GM12874 (cell line): ENCODE measurements at regions not wholly inside any gene's neighbourhood (a gene's known extent, or its start where the extent isn't known, plus 50 kb on each side); places are given as distances from the start of the nearest gene placed in this dataset.

Source experiments
- TF ChIP-seq, protein P1 (sequence below): IDR thresholded peaks from 2 replicates; pipeline ENCODE4 v1.5.1; 2011; ENCODE audit warnings: low read depth, mild to moderate bottlenecking, control low read depth, low read length, moderate library complexity; ENCODE audit not compliant: insufficient read depth

DNA sequence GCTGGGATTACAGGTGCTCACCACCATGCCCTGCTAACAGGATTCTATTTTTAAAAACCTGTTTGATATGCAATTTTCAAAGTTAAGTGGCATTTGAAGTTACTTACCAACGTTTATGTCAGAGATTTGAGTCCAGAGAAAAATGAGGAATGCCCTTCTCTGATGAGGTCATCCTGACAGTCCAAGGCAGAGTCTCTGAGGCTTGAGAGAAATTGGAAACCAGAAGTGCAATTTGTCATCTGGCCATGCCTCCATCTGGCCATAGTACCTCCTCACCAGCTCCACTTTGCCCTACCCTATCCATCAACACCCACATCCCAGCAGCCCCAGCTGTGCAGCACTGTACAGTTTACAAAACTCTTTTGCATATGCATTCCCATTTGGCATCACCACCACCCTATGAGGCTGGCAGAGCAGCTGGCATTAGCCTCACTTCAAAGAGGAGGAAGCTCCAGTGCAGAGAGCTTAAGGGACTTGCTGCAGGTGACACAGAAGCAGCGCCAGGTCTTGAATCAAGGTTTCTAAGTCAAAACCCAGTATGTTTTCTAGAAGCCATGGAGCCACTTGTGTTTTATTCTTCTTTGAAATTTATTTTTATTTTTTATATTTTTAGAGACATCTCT is 54.5 kb upstream of the PDZD8 start:
- TF ChIP-seq, protein P1, sequence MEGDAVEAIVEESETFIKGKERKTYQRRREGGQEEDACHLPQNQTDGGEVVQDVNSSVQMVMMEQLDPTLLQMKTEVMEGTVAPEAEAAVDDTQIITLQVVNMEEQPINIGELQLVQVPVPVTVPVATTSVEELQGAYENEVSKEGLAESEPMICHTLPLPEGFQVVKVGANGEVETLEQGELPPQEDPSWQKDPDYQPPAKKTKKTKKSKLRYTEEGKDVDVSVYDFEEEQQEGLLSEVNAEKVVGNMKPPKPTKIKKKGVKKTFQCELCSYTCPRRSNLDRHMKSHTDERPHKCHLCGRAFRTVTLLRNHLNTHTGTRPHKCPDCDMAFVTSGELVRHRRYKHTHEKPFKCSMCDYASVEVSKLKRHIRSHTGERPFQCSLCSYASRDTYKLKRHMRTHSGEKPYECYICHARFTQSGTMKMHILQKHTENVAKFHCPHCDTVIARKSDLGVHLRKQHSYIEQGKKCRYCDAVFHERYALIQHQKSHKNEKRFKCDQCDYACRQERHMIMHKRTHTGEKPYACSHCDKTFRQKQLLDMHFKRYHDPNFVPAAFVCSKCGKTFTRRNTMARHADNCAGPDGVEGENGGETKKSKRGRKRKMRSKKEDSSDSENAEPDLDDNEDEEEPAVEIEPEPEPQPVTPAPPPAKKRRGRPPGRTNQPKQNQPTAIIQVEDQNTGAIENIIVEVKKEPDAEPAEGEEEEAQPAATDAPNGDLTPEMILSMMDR: no peak

GRCh38 chr10:117427356-117427755 is 52.1 kb upstream of the PDZD8 start:
- TF ChIP-seq, protein P1: no peak

GRCh38 chr10:117425974-117426566 is 50.8 kb upstream of the PDZD8 start:
- TF ChIP-seq, protein P1: no peak

DNA sequence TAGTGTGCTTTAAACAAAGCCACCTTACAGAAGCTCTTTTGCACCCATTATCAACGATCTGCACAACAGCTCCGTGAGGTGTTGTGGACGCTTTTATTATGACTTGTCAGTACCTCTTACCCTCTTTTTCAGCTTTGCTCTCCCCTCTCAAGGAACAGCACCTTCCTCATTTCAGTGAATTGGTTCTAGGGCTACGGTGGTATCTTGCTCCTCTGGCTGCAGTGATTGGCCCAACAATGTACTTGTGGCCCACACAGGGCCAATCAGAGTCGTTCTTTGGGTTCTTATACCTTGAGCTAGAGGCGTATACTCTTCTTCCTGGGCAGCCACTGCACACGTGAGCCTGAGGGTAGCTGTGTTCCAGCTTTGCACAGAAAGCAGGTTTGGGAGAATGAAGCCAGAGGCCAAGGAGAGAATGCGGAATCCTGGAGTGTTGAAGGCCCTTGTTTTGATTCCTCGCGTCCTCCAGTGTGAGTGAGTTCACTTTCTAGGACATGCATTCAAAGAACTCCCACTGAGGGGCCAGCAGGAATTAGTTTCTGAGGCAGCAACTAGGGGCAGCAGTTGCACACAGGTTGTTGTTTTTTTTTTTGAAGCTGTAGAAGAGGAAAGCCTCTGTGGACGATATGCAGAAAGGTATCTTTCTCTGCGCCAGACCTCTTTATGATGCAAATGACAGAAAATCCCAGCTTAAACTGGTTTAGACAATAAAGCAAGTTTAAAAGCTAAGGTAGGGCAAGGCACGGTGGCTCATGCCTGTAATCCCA is 49.8 kb upstream of the PDZD8 start:
- TF ChIP-seq, protein P1: no peak
